GM23338 (cell line): ENCODE measurements at regions not wholly inside any gene's neighbourhood (a gene's known extent, or its start where the extent isn't known, plus 50 kb on each side); places are given as distances from the start of the nearest gene placed in this dataset.

Experiments used
- ATAC-seq: fragments of 200-7000 bp; cut with Tn5 transposase; 3 replicates; pipeline ENCODE4 v1.9.1; 2020
- DNase-seq: peaks from one replicate; pipeline ENCODE4 v3.0.0-alpha.2; 2015; ENCODE audit warnings: low spot score
- H2AFZ ChIP-seq: fragments of 200-600 bp; sonication (generic); 2 replicates; pipeline ENCODE4 v1.8.0; 2016; ENCODE audit warnings: antibody characterized with exemption, mild to moderate bottlenecking, moderate library complexity
- H3F3A ChIP-seq: fragments of 200-600 bp; sonication (generic); replicated peaks from 2 replicates; pipeline ENCODE4 v1.8.0; 2017; ENCODE audit warnings: antibody characterized with exemption, mixed run types, low read depth
- H3K27ac ChIP-seq: fragments of 200-600 bp; sonication (generic); 2 replicates; pipeline ENCODE4 v1.6.1; 2016; ENCODE audit warnings: low read depth
- H3K27me3 ChIP-seq: fragments of 200-600 bp; sonication (generic); 2 replicates; pipeline ENCODE4 v1.8.0; 2016; ENCODE audit warnings: mild to moderate bottlenecking, mixed run types, moderate library complexity; ENCODE audit not compliant: insufficient read depth
- H3K36me3 ChIP-seq: fragments of 200-600 bp; sonication (generic); 2 replicates; pipeline ENCODE4 v1.8.0; 2016; ENCODE audit warnings: mild to moderate bottlenecking; ENCODE audit not compliant: insufficient read depth
- H3K4me1 ChIP-seq: fragments of 200-600 bp; sonication (generic); 2 replicates; pipeline ENCODE4 v1.8.0; 2016; ENCODE audit warnings: mild to moderate bottlenecking, moderate library complexity; ENCODE audit not compliant: insufficient read depth
- H3K4me2 ChIP-seq: fragments of 200-600 bp; sonication (generic); 2 replicates; pipeline ENCODE4 v1.7.1; 2017; ENCODE audit warnings: mixed run types
- H3K4me3 ChIP-seq: fragments of 200-600 bp; sonication (generic); 2 replicates; pipeline ENCODE4 v1.6.1; 2016; ENCODE audit warnings: mixed run types
- H3K79me2 ChIP-seq: fragments of 200-600 bp; sonication (generic); replicated peaks from 2 replicates; pipeline ENCODE4 v1.8.0; 2017; ENCODE audit warnings: mild to moderate bottlenecking; ENCODE audit not compliant: insufficient read depth
- H3K9me2 ChIP-seq: fragments of 200-600 bp; sonication (generic); 2 replicates; pipeline ENCODE4 v1.8.0; 2017; ENCODE audit not compliant: insufficient read depth
- H4K20me1 ChIP-seq: fragments of 200-600 bp; sonication (generic); replicated peaks from 2 replicates; pipeline ENCODE4 v1.8.0; 2017; ENCODE audit warnings: mild to moderate bottlenecking; ENCODE audit not compliant: insufficient read depth
- H3K27ac Mint-ChIP-seq: 2 replicates; pipeline ENCODE4 v1.8.0; 2020; ENCODE audit warnings: inconsistent platforms, mild to moderate bottlenecking, moderate library complexity, mixed read lengths
- H3K27me3 Mint-ChIP-seq: 3 replicates; pipeline ENCODE4 v1.8.0; 2022; ENCODE audit warnings: low read depth, mild to moderate bottlenecking, moderate library complexity, mixed read lengths, inconsistent platforms; ENCODE audit not compliant: insufficient read depth, poor library complexity
- H3K36me3 Mint-ChIP-seq: 3 replicates; pipeline ENCODE4 v1.8.0; 2021; ENCODE audit warnings: low read depth, mild to moderate bottlenecking, inconsistent platforms, moderate library complexity, mixed read lengths
- H3K4me1 Mint-ChIP-seq: 3 replicates; pipeline ENCODE4 v1.8.0; 2020; ENCODE audit warnings: mild to moderate bottlenecking, inconsistent platforms, mixed read lengths
- H3K4me3 Mint-ChIP-seq: 3 replicates; pipeline ENCODE4 v1.8.0; 2021; ENCODE audit warnings: moderate library complexity, mild to moderate bottlenecking, inconsistent platforms, mixed read lengths
- H3K9me3 Mint-ChIP-seq: 3 replicates; pipeline ENCODE4 v1.8.0; 2020; ENCODE audit warnings: moderate library complexity, mild to moderate bottlenecking, inconsistent platforms, mixed read lengths
- CTCF ChIP-seq, 2 experiments: fragments of 200-600 bp in 1 of 2; sonication (generic) in 1 of 2; conservative IDR thresholded peaks; 2 replicates each; pipeline versions ENCODE4 v1.5.1 to v1.6.1; 2016 to 2017; ENCODE audit warnings: antibody characterized with exemption in 2 of 2, low read depth in 2 of 2, mild to moderate bottlenecking in 2 of 2, moderate library complexity in 1 of 2
- ETS1 ChIP-seq: IDR thresholded peaks from 2 replicates; pipeline ENCODE4 v1.6.1; 2016; ENCODE audit warnings: antibody characterized with exemption
- NANOG ChIP-seq: IDR thresholded peaks from 2 replicates; pipeline ENCODE4 v1.6.1; 2016; ENCODE audit warnings: antibody characterized with exemption, borderline replicate concordance
- STAT1 ChIP-seq: IDR thresholded peaks from one replicate; pipeline ENCODE4 v1.6.1; 2016; ENCODE audit warnings: antibody characterized with exemption; ENCODE audit not compliant: unreplicated experiment
- ZNF331 ChIP-seq: fragments of 250-450 bp; sonication (Bioruptor Pico); IDR thresholded peaks from 2 replicates; pipeline ENCODE4 v1.5.0; 2020; ENCODE audit warnings: low read depth, mild to moderate bottlenecking, moderate library complexity
- ZNF462 ChIP-seq: fragments of 250-450 bp; sonication (Bioruptor Pico); IDR thresholded peaks from 2 replicates; pipeline ENCODE4 v1.5.0; 2020; ENCODE audit warnings: mild to moderate bottlenecking, moderate library complexity

- Histone ChIP-seq H4K20me1 (no peaks in the 10 kb centered on the region), H3K79me2 (no peaks in the 10 kb centered on the region), H3K4me3 (no peak overlapping the region), H3K4me1 (no peaks in the 10 kb centered on the region; the same call in 1 of the 2 replicates), H3K9me2 (peaks cover 4% of the 10 kb centered on the region; the same call in 1 of the 2 replicates), H3F3A (no peaks in the 10 kb centered on the region), H3K27ac (no peak overlapping the region), H3K27me3 (no peaks in the 10 kb centered on the region), H3K4me2 (no peak overlapping the region), H2AFZ (no peak overlapping the region), H3K36me3 (peaks cover 10% of the 10 kb centered on the region)
- TF ChIP-seq ETS1 (no peak), ZNF331 (CRISPR knock-in tag) (no peak), STAT1 (no peak), NANOG (no peak), ZNF462 (CRISPR knock-in tag) (no peak), CTCF (conservative IDR thresholded peaks at IDR 0.05; ENCODE audit: low read depth in 2 of 2) (no peak)
- no peak overlapping the region for H3K4me3 Mint-ChIP-seq
- ATAC-seq (no peak), DNase-seq (no peak)
- peaks cover 31% of the 10 kb centered on the region for H3K9me3 Mint-ChIP-seq
- peaks cover 18% of the 10 kb centered on the region; the same call in 2 of the 3 replicates for H3K36me3 Mint-ChIP-seq
- no peaks in the 10 kb centered on the region for H3K4me1 Mint-ChIP-seq
- H3K27ac Mint-ChIP-seq = no peak overlapping the region
- H3K27me3 Mint-ChIP-seq = no peaks in the 10 kb centered on the region
Observed at GRCh38 chr9:71614409-71615010, 153.8 kb downstream of the CEMIP2 start.
